GM21360 (cell line): ENCODE measurements at regions not wholly inside any gene's neighbourhood (a gene's known extent, or its start where the extent isn't known, plus 50 kb on each side); places are given as distances from the start of the nearest gene placed in this dataset.

Source experiments
- ATAC-seq: cut with Tn5 transposase; IDR thresholded peaks from one replicate; pipeline ENCODE4 v1.9.1; 2021; ENCODE audit warnings: mild to moderate bottlenecking, moderate library complexity; ENCODE audit not compliant: unreplicated experiment

GRCh38 chr5:175246889-175247520 is 197.0 kb downstream of the DRD1 start:
- no peak for ATAC-seq

GRCh38 chr5:175246242-175246888 is 197.6 kb downstream of the DRD1 start:
- ATAC-seq, result no peak

- no peak for ATAC-seq
Measured at GRCh38 chr5:175243441-175243840, 200.5 kb downstream of the DRD1 start.

GRCh38 chr5:175242207-175242606 is 201.8 kb downstream of the DRD1 start:
- ATAC-seq, result no peak

- no peak for ATAC-seq
Measured at GRCh38 chr5:175238326-175238725, 205.7 kb downstream of the DRD1 start.

GRCh38 chr5:175236176-175236575 is 207.8 kb downstream of the DRD1 start:
- no peak for ATAC-seq

- no peak for ATAC-seq
Measured at GRCh38 chr5:175235251-175235960, 208.6 kb downstream of the DRD1 start.

GRCh38 chr5:175230299-175230698 is 213.7 kb downstream of the DRD1 start:
- ATAC-seq, result no peak

- ATAC-seq, result no peak
Measured at GRCh38 chr5:175226506-175226905, 217.5 kb downstream of the DRD1 start.

- ATAC-seq, result no peak
Measured at GRCh38 chr5:175223291-175223690, 220.7 kb downstream of the DRD1 start.

- ATAC-seq, result no peak
Measured at GRCh38 chr5:175222621-175223020, 221.4 kb downstream of the DRD1 start.

- no peak for ATAC-seq
Measured at GRCh38 chr5:175220549-175220948, 223.4 kb downstream of the DRD1 start.

- ATAC-seq, result no peak
Measured at GRCh38 chr5:175219366-175219765, 224.6 kb downstream of the DRD1 start.

- no peak for ATAC-seq
Measured at GRCh38 chr5:175216991-175217390, 227.0 kb downstream of the DRD1 start.

- ATAC-seq, result no peak
Measured at GRCh38 chr5:175215906-175216305, 228.1 kb downstream of the DRD1 start.

GRCh38 chr5:175214152-175214551 is 229.8 kb downstream of the DRD1 start:
- no peak for ATAC-seq

GRCh38 chr5:175211956-175212756 is 231.8 kb downstream of the DRD1 start:
- ATAC-seq, result no peak

- ATAC-seq, result no peak
Measured at GRCh38 chr5:175207321-175208040, 236.5 kb downstream of the DRD1 start.

GRCh38 chr5:175206669-175207068 is 237.3 kb downstream of the DRD1 start:
- ATAC-seq, result no peak

- no peak for ATAC-seq
Measured at GRCh38 chr5:175202463-175203068, 241.4 kb downstream of the DRD1 start.
